Thyroid gland (tissue), 4 donors: ENCODE measurements at regions not wholly inside any gene's neighbourhood (a gene's known extent, or its start where the extent isn't known, plus 50 kb on each side); places are given as distances from the start of the nearest gene placed in this dataset.

ENCODE experiments used
- DNase-seq, 2 donors: peaks; one replicate each; pipeline ENCODE4 v3.0.0-alpha.2; 2019
- H3K27ac ChIP-seq, 3 donors: fragments of 200-600 bp; sonication (generic); 1 replicate in 2 of 3; 2 replicates in 1 of 3; pipeline ENCODE4 v1.5.1; 2016 to 2019; ENCODE audit warnings: mild to moderate bottlenecking in 1 of 3, moderate library complexity in 1 of 3
- H3K27me3 ChIP-seq: fragments of 200-600 bp; sonication (generic); one replicate; pipeline ENCODE4 v1.5.1; 2019
- H3K36me3 ChIP-seq, 2 donors: fragments of 200-600 bp; sonication (generic); one replicate each; pipeline ENCODE4 v1.5.1; 2016 to 2019
- H3K4me1 ChIP-seq, 2 donors: fragments of 200-600 bp; sonication (generic); one replicate each; pipeline ENCODE4 v1.5.1; 2017 to 2019
- H3K4me3 ChIP-seq, 3 donors: fragments of 200-600 bp; sonication (generic); replicated peaks in 1 of 3; 1 replicate in 2 of 3; 2 replicates in 1 of 3; pipeline ENCODE4 v1.5.1; 2016; ENCODE audit warnings: mild to moderate bottlenecking in 1 of 3
- H3K9me3 ChIP-seq: fragments of 200-600 bp; sonication (generic); one replicate; pipeline ENCODE4 v1.5.1; 2017
- POLR2A ChIP-seq, 2 donors: fragments of 450-650 bp; IDR thresholded peaks; one replicate each; pipeline ENCODE4 v1.6.1; 2017; ENCODE audit warnings: antibody characterized with exemption in 2 of 2, mild to moderate bottlenecking in 2 of 2, moderate library complexity in 1 of 2
- WGBS, 2 donors: methylation state at CpG; one replicate each; pipeline ENCODE4 v1.1.5; 2017; 5-methylcytosine and 5-hydroxymethylcytosine counted together
- intact Hi-C: fragments of 100-400 bp; cut with DNase I; formaldehyde crosslinking; loops from one replicate; pipeline ENCODE4 v1.15.1; 2023
- TF ChIP-seq, protein P1 (sequence below), 6 experiments: fragments of 200-600 bp in 3 of 6; fragments of 450-650 bp in 3 of 6; sonication (generic) in 3 of 6; IDR thresholded peaks; one replicate each; pipeline ENCODE4 v1.5.1; 2016 to 2019; ENCODE audit warnings: antibody characterized with exemption in 6 of 6, mild to moderate bottlenecking in 2 of 6, inconsistent platforms in 1 of 6, moderate library complexity in 1 of 6

- Histone ChIP-seq H3K9me3 (no peaks in the 10 kb centered on the region), H3K36me3 (no peaks in the 10 kb centered on the region), H3K27ac (no peak overlapping the region), H3K4me1 (no peaks in the 10 kb centered on the region), H3K27me3 (no peaks in the 10 kb centered on the region), H3K4me3 (no peak overlapping the region)
- WGBS, 2 donors = 89% methylated on average over 5 of the region's 5 CpGs
- no peak for DNase-seq
- TF ChIP-seq, protein P1, sequence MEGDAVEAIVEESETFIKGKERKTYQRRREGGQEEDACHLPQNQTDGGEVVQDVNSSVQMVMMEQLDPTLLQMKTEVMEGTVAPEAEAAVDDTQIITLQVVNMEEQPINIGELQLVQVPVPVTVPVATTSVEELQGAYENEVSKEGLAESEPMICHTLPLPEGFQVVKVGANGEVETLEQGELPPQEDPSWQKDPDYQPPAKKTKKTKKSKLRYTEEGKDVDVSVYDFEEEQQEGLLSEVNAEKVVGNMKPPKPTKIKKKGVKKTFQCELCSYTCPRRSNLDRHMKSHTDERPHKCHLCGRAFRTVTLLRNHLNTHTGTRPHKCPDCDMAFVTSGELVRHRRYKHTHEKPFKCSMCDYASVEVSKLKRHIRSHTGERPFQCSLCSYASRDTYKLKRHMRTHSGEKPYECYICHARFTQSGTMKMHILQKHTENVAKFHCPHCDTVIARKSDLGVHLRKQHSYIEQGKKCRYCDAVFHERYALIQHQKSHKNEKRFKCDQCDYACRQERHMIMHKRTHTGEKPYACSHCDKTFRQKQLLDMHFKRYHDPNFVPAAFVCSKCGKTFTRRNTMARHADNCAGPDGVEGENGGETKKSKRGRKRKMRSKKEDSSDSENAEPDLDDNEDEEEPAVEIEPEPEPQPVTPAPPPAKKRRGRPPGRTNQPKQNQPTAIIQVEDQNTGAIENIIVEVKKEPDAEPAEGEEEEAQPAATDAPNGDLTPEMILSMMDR (IDR thresholded peaks at IDR 0.05) = no peak
- no peak for TF ChIP-seq POLR2A (IDR thresholded peaks at IDR 0.05)
- intact Hi-C loops = no loop called here
Observed at GRCh38 chr4:78671903-78672815, 104.0 kb upstream of the BMP2K start.

- H3K4me1 ChIP-seq = no peaks in the 10 kb centered on the region
- H3K9me3 ChIP-seq = no peaks in the 10 kb centered on the region
- H3K27me3 ChIP-seq = no peaks in the 10 kb centered on the region
- H3K36me3 ChIP-seq = no peaks in the 10 kb centered on the region
- H3K4me3 ChIP-seq = no peak overlapping the region
- no peak overlapping the region for H3K27ac ChIP-seq
- intact Hi-C loops = no loop called here
- DNase-seq = no peak
- WGBS, 2 donors = 86 to 93% methylated on average over 2 of the region's 2 CpGs
- TF ChIP-seq, protein P1 (IDR thresholded peaks at IDR 0.05) = no peak
- TF ChIP-seq POLR2A (IDR thresholded peaks at IDR 0.05) = no peak
Observed at GRCh38 chr4:78673337-78673736, 102.8 kb upstream of the BMP2K start.

DNA sequence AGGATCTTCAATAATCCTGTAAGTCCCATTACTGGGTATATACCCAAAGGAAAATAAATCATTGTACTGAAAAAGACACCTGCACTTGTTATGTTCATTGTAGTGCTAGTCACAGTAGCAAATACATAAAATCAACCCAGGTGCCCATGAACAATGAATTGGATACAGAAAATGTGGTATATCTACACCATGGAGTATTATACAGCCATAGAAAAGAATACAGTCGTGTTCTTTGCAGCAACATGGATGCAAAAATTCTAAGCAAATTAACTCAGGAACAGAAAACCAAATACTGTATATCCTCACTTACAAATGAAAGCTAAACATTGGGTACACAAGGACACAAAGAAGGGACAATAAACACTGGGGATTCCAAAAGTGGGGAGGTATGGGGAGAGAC lies 100.8 kb upstream of the BMP2K start:
- 92 to 94% methylated on average over 1 of the region's 1 CpG for WGBS, 2 donors
- Histone ChIP-seq H3K27ac (no peak overlapping the region), H3K27me3 (no peaks in the 10 kb centered on the region), H3K36me3 (no peaks in the 10 kb centered on the region), H3K9me3 (no peaks in the 10 kb centered on the region), H3K4me1 (no peaks in the 10 kb centered on the region), H3K4me3 (no peak overlapping the region)
- TF ChIP-seq, protein P1 (IDR thresholded peaks at IDR 0.05) = no peak
- TF ChIP-seq POLR2A (IDR thresholded peaks at IDR 0.05) = no peak
- intact Hi-C loops = no loop called here
- DNase-seq = no peak

- Histone ChIP-seq H3K27ac (no peak overlapping the region), H3K9me3 (no peaks in the 10 kb centered on the region), H3K4me1 (no peaks in the 10 kb centered on the region), H3K36me3 (no peaks in the 10 kb centered on the region), H3K4me3 (no peak overlapping the region), H3K27me3 (no peaks in the 10 kb centered on the region)
- DNase-seq = no peak
- intact Hi-C loops = no loop called here
- TF ChIP-seq POLR2A (IDR thresholded peaks at IDR 0.05) = no peak
- TF ChIP-seq, protein P1 (IDR thresholded peaks at IDR 0.05) = no peak
- WGBS, 2 donors = 94 to 97% methylated on average over 3 of the region's 3 CpGs
Observed at GRCh38 chr4:78682070-78682469, 94.1 kb upstream of the BMP2K start.

GRCh38 chr4:78683352-78683751 lies 92.8 kb upstream of the BMP2K start:
- intact Hi-C loops = no loop called here
- Histone ChIP-seq H3K27me3 (no peaks in the 10 kb centered on the region), H3K4me1 (no peaks in the 10 kb centered on the region), H3K27ac (no peak overlapping the region), H3K9me3 (no peaks in the 10 kb centered on the region), H3K4me3 (no peak overlapping the region), H3K36me3 (no peaks in the 10 kb centered on the region)
- TF ChIP-seq, protein P1 (IDR thresholded peaks at IDR 0.05) = no peak
- no peak for TF ChIP-seq POLR2A (IDR thresholded peaks at IDR 0.05)
- no peak for DNase-seq
